ENCODE measurements at regions not wholly inside any gene's neighbourhood (a gene's known extent, or its start where the extent isn't known, plus 50 kb on each side); places are given as distances from the start of the nearest gene placed in this dataset.

GRCh38 chr14:38669027-38669426 is 413.1 kb upstream of the CLEC14A start:
- no peak overlapping the region for H3K27ac Mint-ChIP-seq (ENCODE audit: unreplicated experiment)

GRCh38 chr14:38663382-38663781 is 407.5 kb upstream of the CLEC14A start:
- Histone ChIP-seq H3K9me3 (ENCODE audit: insufficient read depth, low read depth, low read length) (no peaks in the 10 kb centered on the region), H3K79me2 (ENCODE audit: insufficient read depth, low read length) (no peaks in the 10 kb centered on the region), H3K4me2 (ENCODE audit: low read length) (no peak overlapping the region), H3K36me3 (ENCODE audit: insufficient read depth, low read length) (no peaks in the 10 kb centered on the region), H3K27me3 (ENCODE audit: insufficient read depth, low read length) (peaks cover 2% of the 10 kb centered on the region), H3K4me1 (ENCODE audit: insufficient read depth, low read length) (no peaks in the 10 kb centered on the region), H3K9ac (ENCODE audit: low read length) (no peak overlapping the region), H2AFZ (ENCODE audit: low read depth, low read length) (no peak overlapping the region), H3K27ac (ENCODE audit: low read depth, low read length) (no peak overlapping the region), H4K20me1 (ENCODE audit: insufficient read depth, low read length) (no peaks in the 10 kb centered on the region), H3K4me3 (ENCODE audit: insufficient read depth, low read depth, low read length) (no peak overlapping the region)
- Mint-ChIP-seq H3K9me3 (ENCODE audit: unreplicated experiment) (no peaks in the 10 kb centered on the region), H3K4me1 (ENCODE audit: low read depth, unreplicated experiment) (no peaks in the 10 kb centered on the region), H3K4me3 (ENCODE audit: unreplicated experiment) (no peak overlapping the region), H3K27ac (ENCODE audit: unreplicated experiment) (no peak overlapping the region), H3K36me3 (ENCODE audit: low read depth, unreplicated experiment) (no peaks in the 10 kb centered on the region), H3K27me3 (ENCODE audit: low read depth, unreplicated experiment) (peaks cover 13% of the 10 kb centered on the region)
- DNase-seq (ENCODE audit: low read depth) (no peak), FAIRE-seq (no peak)
- TF ChIP-seq EZH2 (IDR thresholded peaks at IDR 0.05; ENCODE audit: insufficient read depth, low read length) (no peak), CTCF (IDR thresholded peaks at IDR 0.05; ENCODE audit: insufficient read depth, low read depth, low read length) (no peak)

More at GRCh38 chr14:38669027-38669426, 413.1 kb upstream of the CLEC14A start:
- H3K9me3 ChIP-seq (ENCODE audit: insufficient read depth, low read depth, low read length), result no peaks in the 10 kb centered on the region
- Mint-ChIP-seq H3K9me3 (ENCODE audit: unreplicated experiment) (peaks cover 4% of the 10 kb centered on the region), H3K27me3 (ENCODE audit: low read depth, unreplicated experiment) (no peaks in the 10 kb centered on the region), H3K4me3 (ENCODE audit: unreplicated experiment) (no peak overlapping the region), H3K36me3 (ENCODE audit: low read depth, unreplicated experiment) (no peaks in the 10 kb centered on the region), H3K4me1 (ENCODE audit: low read depth, unreplicated experiment) (no peaks in the 10 kb centered on the region)
- H3K27me3 ChIP-seq (ENCODE audit: insufficient read depth, low read length), result no peaks in the 10 kb centered on the region
- no peaks in the 10 kb centered on the region for H4K20me1 ChIP-seq (ENCODE audit: insufficient read depth, low read length)
- no peak overlapping the region for H3K9ac ChIP-seq (ENCODE audit: low read length)
- no peaks in the 10 kb centered on the region for H3K79me2 ChIP-seq (ENCODE audit: insufficient read depth, low read length)
- no peaks in the 10 kb centered on the region for H3K36me3 ChIP-seq (ENCODE audit: insufficient read depth, low read length)
- H2AFZ ChIP-seq (ENCODE audit: low read depth, low read length), result no peak overlapping the region
- H3K4me3 ChIP-seq (ENCODE audit: insufficient read depth, low read depth, low read length), result no peak overlapping the region
- no peak for TF ChIP-seq CTCF (IDR thresholded peaks at IDR 0.05; ENCODE audit: insufficient read depth, low read depth, low read length)
- TF ChIP-seq EZH2 (IDR thresholded peaks at IDR 0.05; ENCODE audit: insufficient read depth, low read length), result no peak
- H3K4me2 ChIP-seq (ENCODE audit: low read length), result no peak overlapping the region
- no peaks in the 10 kb centered on the region for H3K4me1 ChIP-seq (ENCODE audit: insufficient read depth, low read length)
- H3K27ac ChIP-seq (ENCODE audit: low read depth, low read length), result no peak overlapping the region
- FAIRE-seq, result no peak
- DNase-seq (ENCODE audit: low read depth), result no peak

- Histone ChIP-seq H4K20me1 (ENCODE audit: insufficient read depth, low read length) (no peaks in the 10 kb centered on the region), H3K27ac (ENCODE audit: low read depth, low read length) (no peak overlapping the region), H3K27me3 (ENCODE audit: insufficient read depth, low read length) (peaks cover 2% of the 10 kb centered on the region), H2AFZ (ENCODE audit: low read depth, low read length) (no peak overlapping the region), H3K4me2 (ENCODE audit: low read length) (no peak overlapping the region), H3K36me3 (ENCODE audit: insufficient read depth, low read length) (no peaks in the 10 kb centered on the region), H3K4me3 (ENCODE audit: insufficient read depth, low read depth, low read length) (no peak overlapping the region), H3K79me2 (ENCODE audit: insufficient read depth, low read length) (no peaks in the 10 kb centered on the region), H3K9ac (ENCODE audit: low read length) (no peak overlapping the region), H3K9me3 (ENCODE audit: insufficient read depth, low read depth, low read length) (no peaks in the 10 kb centered on the region), H3K4me1 (ENCODE audit: insufficient read depth, low read length) (no peaks in the 10 kb centered on the region)
- Mint-ChIP-seq H3K27me3 (ENCODE audit: low read depth, unreplicated experiment) (peaks cover 15% of the 10 kb centered on the region), H3K36me3 (ENCODE audit: low read depth, unreplicated experiment) (no peaks in the 10 kb centered on the region), H3K4me3 (ENCODE audit: unreplicated experiment) (no peak overlapping the region), H3K9me3 (ENCODE audit: unreplicated experiment) (no peaks in the 10 kb centered on the region), H3K27ac (ENCODE audit: unreplicated experiment) (no peak overlapping the region), H3K4me1 (ENCODE audit: low read depth, unreplicated experiment) (no peaks in the 10 kb centered on the region)
- DNase-seq (ENCODE audit: low read depth) (no peak), FAIRE-seq (no peak)
- TF ChIP-seq CTCF (IDR thresholded peaks at IDR 0.05; ENCODE audit: insufficient read depth, low read depth, low read length) (no peak), EZH2 (IDR thresholded peaks at IDR 0.05; ENCODE audit: insufficient read depth, low read length) (no peak)
Observed at GRCh38 chr14:38662781-38663180, 406.9 kb upstream of the CLEC14A start.
